Astrocyte of the cerebellum (primary cell): ENCODE measurements at regions not wholly inside any gene's neighbourhood (a gene's known extent, or its start where the extent isn't known, plus 50 kb on each side); places are given as distances from the start of the nearest gene placed in this dataset.
"Not testable (repeated sequence)": the region's sequence is repeated elsewhere in the genome, so short reads cannot be mapped to it uniquely, and the experiment has no call there.

Experiments used
- DNase-seq: peaks from one replicate; pipeline ENCODE4 v3.0.0-alpha.2; 2011; ENCODE audit warnings: low read depth
- H3K4me3 ChIP-seq: 2 replicates; pipeline ENCODE4 v1.5.1; 2011; ENCODE audit warnings: mild to moderate bottlenecking, low read depth, low read length, moderate library complexity
- CTCF ChIP-seq: IDR thresholded peaks from 2 replicates; pipeline ENCODE4 v1.5.1; 2012; ENCODE audit warnings: low read length, low read depth, moderate library complexity, mild to moderate bottlenecking; ENCODE audit errors: missing control alignments
- in situ Hi-C: cut with HindIII; loops from 2 replicates; pipeline ENCODE4 v1.10.0; 2017; ENCODE audit warnings: low sequenced_read_pairs

- TF ChIP-seq CTCF, result no peak
- H3K4me3 ChIP-seq, result no peak overlapping the region
- in situ Hi-C loops, result no loop called here
- DNase-seq, result no peak
Observed at GRCh38 chr9:94033383-94033782, 50.9 kb upstream of the PTPDC1 start.

GRCh38 chr9:94031946-94032345, 52.3 kb upstream of the PTPDC1 start:
- DNase-seq, result no peak
- no peak overlapping the region for H3K4me3 ChIP-seq
- in situ Hi-C loops, result no loop called here
- TF ChIP-seq CTCF, result no peak

GRCh38 chr9:94031380-94031779, 52.9 kb upstream of the PTPDC1 start:
- in situ Hi-C loops, result no loop called here
- no peak for TF ChIP-seq CTCF
- DNase-seq, result no peak
- H3K4me3 ChIP-seq, result peak overlapping the region; percentile 67

- in situ Hi-C loops, result no loop called here
- TF ChIP-seq CTCF, result no peak
- DNase-seq, result peak; percentile 55
- H3K4me3 ChIP-seq, result peak overlapping the region; percentile 67
Observed at GRCh38 chr9:94030318-94031179, 53.7 kb upstream of the PTPDC1 start.

GRCh38 chr9:94029932-94030317, 54.3 kb upstream of the PTPDC1 start:
- in situ Hi-C loops, result no loop called here
- no peak for TF ChIP-seq CTCF
- DNase-seq, result no peak
- peak overlapping the region; percentile 67 for H3K4me3 ChIP-seq

GRCh38 chr9:94026816-94027215, 57.4 kb upstream of the PTPDC1 start:
- H3K4me3 ChIP-seq, result no peak overlapping the region
- TF ChIP-seq CTCF, result no peak
- no peak for DNase-seq
- in situ Hi-C loops, result no loop called here

GRCh38 chr9:94022476-94022875, 61.8 kb upstream of the PTPDC1 start:
- DNase-seq, H3K4me3 ChIP-seq, in situ Hi-C loops: not testable (repeated sequence)

GRCh38 chr9:94020836-94021235, 63.4 kb upstream of the PTPDC1 start:
- H3K4me3 ChIP-seq, DNase-seq, in situ Hi-C loops: not testable (repeated sequence)
